Heart left ventricle (tissue), 16 donors: ENCODE measurements at regions not wholly inside any gene's neighbourhood (a gene's known extent, or its start where the extent isn't known, plus 50 kb on each side); places are given as distances from the start of the nearest gene placed in this dataset.

Experiments used
- ATAC-seq, 4 donors: fragments of 200-7000 bp; cut with Tn5 transposase; one replicate each; pipeline ENCODE4 v1.9.1; 2020 to 2022; ENCODE audit warnings: moderate library complexity in 4 of 4, mild to moderate bottlenecking in 3 of 4, moderate number of reproducible peaks in 1 of 4
- DNase-seq, 5 donors: peaks; one replicate each; pipeline ENCODE4 v3.0.0-alpha.2; 2020
- H3K27ac ChIP-seq, 12 donors: fragments of 200-600 bp; sonication (generic) in 4 of 12; one replicate each; pipeline versions ENCODE4 v1.5.0 to v1.8.0; 2016 to 2022; ENCODE audit warnings: mild to moderate bottlenecking in 2 of 12
- H3K27me3 ChIP-seq, 9 donors: fragments of 200-600 bp; sonication (generic) in 2 of 9; one replicate each; pipeline versions ENCODE4 v1.5.1 to v1.8.0; 2016 to 2022; ENCODE audit warnings: mild to moderate bottlenecking in 3 of 9
- H3K36me3 ChIP-seq, 9 donors: fragments of 200-600 bp; sonication (generic) in 2 of 9; one replicate each; pipeline versions ENCODE4 v1.5.0 to v1.8.0; 2018 to 2022; ENCODE audit warnings: mild to moderate bottlenecking in 2 of 9
- H3K4me1 ChIP-seq, 12 donors: fragments of 200-600 bp; sonication (generic) in 4 of 12; one replicate each; pipeline versions ENCODE4 v1.5.0 to v1.8.0; 2016 to 2022; ENCODE audit warnings: mild to moderate bottlenecking in 3 of 12
- H3K4me3 ChIP-seq, 12 donors: fragments of 200-600 bp; sonication (generic) in 4 of 12; one replicate each; pipeline versions ENCODE4 v1.5.0 to v1.8.0; 2017 to 2022; ENCODE audit warnings: mild to moderate bottlenecking in 9 of 12, moderate library complexity in 4 of 12
- H3K9me3 ChIP-seq, 12 donors: fragments of 200-600 bp; sonication (generic) in 4 of 12; one replicate each; pipeline versions ENCODE4 v1.5.0 to v1.8.0; 2016 to 2022; ENCODE audit warnings: mild to moderate bottlenecking in 1 of 12
- POLR2A ChIP-seq, 2 donors: fragments of 450-650 bp; IDR thresholded peaks; one replicate each; pipeline ENCODE4 v1.6.1; 2017; ENCODE audit warnings: antibody characterized with exemption in 2 of 2, mild to moderate bottlenecking in 2 of 2, moderate library complexity in 2 of 2
- WGBS, 4 donors: extraction: QIAGEN DNeasy Blood & Tissue Kit in 2 of 4; methylation state at CpG; one replicate each; pipeline versions ENCODE4 v1.1.5 to v1.1.7; 2013 to 2018; 5-methylcytosine and 5-hydroxymethylcytosine counted together
- intact Hi-C, 10 donors: fragments of 100-400 bp; cut with DNase I; formaldehyde crosslinking; loops; one replicate each; pipeline versions ENCODE4 v1.11.1 to v1.14.2; 2022
- TF ChIP-seq, protein P1 (sequence below), 12 donors: fragments of 200-600 bp; sonication (generic) in 4 of 12; IDR thresholded peaks; one replicate each; pipeline versions ENCODE4 v1.5.0 to v1.8.0; 2018 to 2022; ENCODE audit warnings: antibody characterized with exemption in 12 of 12, mild to moderate bottlenecking in 5 of 12
- donor health status: ischemic (EF 13 %, LVEDD 7.1; RV severe dilation, severe dysfunction).
- donor health status: healthy with polysubstance abuse.
- donor health status: DM: no; HTN: yes; CAD: no.
- donor health status: DM: no; HTN: no; CAD: no.
- donor health status: ischemic (EF 25% LVEDD 6.9; RV normal size, moderate dysfunction).
- donor health status: ischemic (EF 25% LVEDD 5.7; RV mildly dilated, moderate dysfunction).
- donor health status: healthy.
- donor health status: DM: yes; HTN: yes; CAD: no.
- donor health status: ischemic (EF 35%, LVEDD 5.7; RV mildly dilated, moderate dysfunction).
- donor health status: nonischemic (EF 11% LVEDD 7.7; RV severe dilation, severe dysfunction).
- donor health status: DM: yes; HTN: yes; CAD: no.
- donor health status: PGD.
- donor health status: ischemic (EF 29% LVEDD 5.4; RV normal size, mild dysfunction).
- donor health status: nonischemic (EF 23%, LVEDD 6.1; RV moderate dilation, normal function).

DNA sequence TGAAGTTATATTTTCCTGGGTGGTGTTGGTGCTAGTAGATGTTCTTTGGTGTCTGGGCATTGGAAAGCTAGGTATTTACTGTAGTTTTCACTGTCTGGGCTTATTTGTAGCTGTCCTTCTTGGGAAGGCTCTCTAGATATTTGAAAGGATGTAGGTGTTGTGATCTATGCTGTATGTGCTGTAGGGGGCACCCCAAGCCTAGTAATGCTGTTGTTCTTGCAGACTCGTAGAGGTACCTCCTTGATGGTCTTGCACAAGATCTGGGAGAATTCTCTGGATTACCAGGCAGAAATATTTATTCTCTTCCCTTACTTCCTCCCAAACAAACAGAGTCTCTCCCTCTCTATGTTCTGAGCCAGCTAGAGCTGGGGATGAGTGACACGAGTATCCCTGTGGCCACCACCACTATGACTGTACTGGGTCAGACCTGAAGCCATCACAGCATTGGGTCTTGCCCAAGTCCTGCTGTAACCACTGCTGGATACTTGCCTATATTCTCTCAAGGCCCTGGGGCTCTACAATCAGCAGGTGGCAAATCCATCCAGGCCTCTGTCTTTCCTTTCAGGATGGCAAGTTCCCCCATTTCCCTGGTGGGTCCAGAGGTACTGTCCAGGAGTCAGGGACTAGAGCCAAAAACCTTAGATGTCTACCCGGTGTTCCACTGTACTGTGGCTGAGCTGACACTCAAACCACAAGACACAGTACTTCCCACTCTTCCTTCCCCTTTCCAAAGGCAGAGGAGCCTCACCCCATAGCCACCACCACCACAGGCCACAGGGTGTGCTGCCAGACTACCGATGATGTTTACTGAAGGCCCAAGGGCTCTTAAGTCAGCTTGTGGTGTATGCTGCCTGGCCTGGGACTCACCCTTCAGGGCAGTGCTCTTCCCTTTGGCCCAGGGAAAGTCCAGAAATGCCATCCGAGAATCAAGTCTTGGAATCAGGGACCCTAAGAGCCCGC is 195.2 kb upstream of the DPPA4 start:
- Histone ChIP-seq H3K9me3 (peaks cover 0 to 5% (median 0%) of the 10 kb centered on the region in 12 donors), H3K27me3 (no peaks in the 10 kb centered on the region), H3K27ac (no peak overlapping the region), H3K36me3 (no peaks in the 10 kb centered on the region), H3K4me1 (no peaks in the 10 kb centered on the region), H3K4me3 (no peak overlapping the region)
- peak in 1 of 4 donors; percentile 55 for ATAC-seq
- intact Hi-C loops, result loop anchor here in 1 of 10 donors (5.0 kb wide), 1 partner anchor 780 kb away; no protein-coding TSS in a partner anchor
- no peak for DNase-seq
- WGBS, 4 donors, result 65 to 70% (median 68%) methylated on average over 6 of the region's 6 CpGs
- no peak for TF ChIP-seq POLR2A (IDR thresholded peaks at IDR 0.05)
- TF ChIP-seq, protein P1, sequence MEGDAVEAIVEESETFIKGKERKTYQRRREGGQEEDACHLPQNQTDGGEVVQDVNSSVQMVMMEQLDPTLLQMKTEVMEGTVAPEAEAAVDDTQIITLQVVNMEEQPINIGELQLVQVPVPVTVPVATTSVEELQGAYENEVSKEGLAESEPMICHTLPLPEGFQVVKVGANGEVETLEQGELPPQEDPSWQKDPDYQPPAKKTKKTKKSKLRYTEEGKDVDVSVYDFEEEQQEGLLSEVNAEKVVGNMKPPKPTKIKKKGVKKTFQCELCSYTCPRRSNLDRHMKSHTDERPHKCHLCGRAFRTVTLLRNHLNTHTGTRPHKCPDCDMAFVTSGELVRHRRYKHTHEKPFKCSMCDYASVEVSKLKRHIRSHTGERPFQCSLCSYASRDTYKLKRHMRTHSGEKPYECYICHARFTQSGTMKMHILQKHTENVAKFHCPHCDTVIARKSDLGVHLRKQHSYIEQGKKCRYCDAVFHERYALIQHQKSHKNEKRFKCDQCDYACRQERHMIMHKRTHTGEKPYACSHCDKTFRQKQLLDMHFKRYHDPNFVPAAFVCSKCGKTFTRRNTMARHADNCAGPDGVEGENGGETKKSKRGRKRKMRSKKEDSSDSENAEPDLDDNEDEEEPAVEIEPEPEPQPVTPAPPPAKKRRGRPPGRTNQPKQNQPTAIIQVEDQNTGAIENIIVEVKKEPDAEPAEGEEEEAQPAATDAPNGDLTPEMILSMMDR (IDR thresholded peaks at IDR 0.05), result peak in 7 of 12 donors; percentile 10 to 38 (median 28)

DNA sequence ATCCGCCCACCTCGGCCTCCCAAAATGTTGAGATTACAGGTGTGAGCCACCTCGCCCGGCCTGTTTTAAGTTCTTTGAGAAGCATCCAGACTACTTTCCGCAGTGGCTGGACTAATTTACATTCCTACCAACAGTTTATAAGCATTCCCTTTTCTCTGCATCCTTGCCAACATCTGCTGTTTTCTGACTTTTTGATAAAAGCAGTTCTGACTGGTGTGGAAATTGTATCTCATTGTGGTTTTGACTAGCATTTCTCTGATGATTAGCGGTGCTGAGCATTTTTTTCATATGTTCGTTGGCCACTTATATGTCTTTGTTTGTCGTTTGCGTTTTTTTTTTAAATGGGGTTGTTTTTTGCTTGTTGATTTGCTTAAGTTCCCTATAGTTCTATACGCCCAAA is 208.4 kb upstream of the DPPA4 start:
- DNase-seq (no peak), ATAC-seq (no peak)
- TF ChIP-seq POLR2A (IDR thresholded peaks at IDR 0.05), result no peak
- TF ChIP-seq, protein P1 (IDR thresholded peaks at IDR 0.05), result no peak
- no peak overlapping the region for H3K4me3 ChIP-seq
- H3K9me3 ChIP-seq, result peaks cover 0 to 15% (median 1%) of the 10 kb centered on the region in 12 donors
- intact Hi-C loops, result no loop called here
- no peaks in the 10 kb centered on the region for H3K36me3 ChIP-seq
- 79 to 88% (median 84%) methylated on average over 10 of the region's 10 CpGs for WGBS, 4 donors
- no peak overlapping the region for H3K27ac ChIP-seq
- no peaks in the 10 kb centered on the region for H3K27me3 ChIP-seq
- no peaks in the 10 kb centered on the region for H3K4me1 ChIP-seq

DNA sequence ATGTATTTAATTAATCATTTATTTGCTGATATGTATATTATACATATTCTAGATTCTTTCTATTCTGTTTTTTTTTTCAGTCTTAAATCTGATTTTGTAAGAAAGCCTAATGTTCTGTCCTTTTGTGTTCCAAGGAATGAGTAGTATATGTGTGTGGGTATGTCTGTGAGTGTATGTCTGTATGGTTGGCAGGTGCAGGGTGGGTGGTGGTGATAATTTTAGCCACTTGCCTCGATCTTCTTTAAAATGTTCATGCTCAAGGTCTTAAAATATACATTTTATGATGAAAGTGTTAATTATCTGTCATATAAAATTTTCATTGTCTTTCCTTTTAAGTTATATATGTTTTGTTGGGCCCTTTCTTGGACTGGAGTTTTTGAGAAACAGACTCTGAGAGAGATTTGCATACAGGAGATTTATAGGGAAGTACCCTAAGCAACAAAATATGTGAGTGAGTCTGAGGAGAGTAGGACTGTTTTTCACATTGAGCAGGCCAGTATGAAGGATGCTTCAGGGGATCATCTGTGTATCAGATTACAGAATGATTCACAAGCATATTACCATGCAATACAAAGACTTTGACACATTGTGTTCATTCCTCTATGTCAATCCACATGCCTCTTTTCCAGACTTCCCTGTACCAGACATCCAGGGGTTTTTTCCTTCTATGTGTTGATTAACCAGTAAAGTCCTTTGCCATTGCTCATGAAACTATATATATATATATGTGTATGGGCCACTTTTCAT is 211.0 kb upstream of the DPPA4 start:
- ATAC-seq, result no peak
- no peaks in the 10 kb centered on the region for H3K4me1 ChIP-seq
- intact Hi-C loops, result no loop called here
- H3K4me3 ChIP-seq, result no peak overlapping the region
- no peak for DNase-seq
- no peak for TF ChIP-seq POLR2A (IDR thresholded peaks at IDR 0.05)
- TF ChIP-seq, protein P1 (IDR thresholded peaks at IDR 0.05), result no peak
- H3K36me3 ChIP-seq, result no peaks in the 10 kb centered on the region
- no peak overlapping the region for H3K27ac ChIP-seq
- no peaks in the 10 kb centered on the region for H3K27me3 ChIP-seq
- WGBS, 4 donors, result 47 to 77% (median 51%) methylated on average over 1 of the region's 1 CpG
- H3K9me3 ChIP-seq, result peaks cover 0 to 12% (median 1%) of the 10 kb centered on the region in 12 donors
